ENCODE measurements at regions not wholly inside any gene's neighbourhood (a gene's known extent, or its start where the extent isn't known, plus 50 kb on each side); places are given as distances from the start of the nearest gene placed in this dataset.

DNA sequence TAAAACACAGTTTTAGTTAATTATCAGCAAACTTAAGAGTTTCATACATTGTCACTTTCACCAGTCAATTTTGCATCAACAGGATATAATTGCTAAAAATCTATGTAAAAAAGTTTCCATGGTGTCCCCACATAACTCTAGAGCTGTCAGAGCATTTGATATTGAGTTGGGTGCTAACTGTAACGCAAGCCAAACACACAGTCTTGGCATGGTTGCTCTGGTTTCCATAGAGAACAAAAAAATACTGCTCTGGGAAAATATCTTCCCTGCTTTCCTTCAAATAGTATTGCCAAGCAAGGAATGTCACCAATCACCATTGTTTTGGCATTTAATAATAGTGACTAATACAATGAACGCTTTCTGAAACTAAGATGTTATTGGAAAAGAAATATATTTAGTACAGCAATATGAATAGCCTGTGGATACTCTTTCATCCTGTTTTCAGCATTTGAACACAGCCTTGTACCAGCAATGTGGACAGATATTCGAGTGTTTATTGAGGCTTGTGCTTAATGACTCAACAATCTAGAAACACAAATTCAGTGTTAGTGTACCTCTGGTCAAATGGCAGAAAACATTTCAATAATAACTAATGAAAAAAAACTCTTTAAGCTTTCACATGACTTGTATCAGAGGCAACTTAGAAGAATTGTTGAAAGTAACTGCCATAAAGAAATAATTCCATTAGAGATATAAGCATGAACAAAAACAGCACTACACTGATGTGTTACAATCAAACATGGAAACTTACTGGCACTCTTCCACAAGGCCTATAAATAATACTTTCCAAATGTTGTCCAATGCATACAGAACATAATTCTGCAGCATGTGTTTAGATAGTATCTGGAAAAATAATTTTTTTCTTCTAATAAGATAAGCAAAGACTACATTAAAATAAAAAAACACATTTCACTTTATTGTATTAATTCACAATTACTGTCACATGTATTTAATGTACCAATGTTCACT lies 1469.5 kb upstream of the CELF2 start:
- no peaks in the 10 kb centered on the region for H3K4me1 ChIP-seq (replicated peaks)
- no peaks in the 10 kb centered on the region for H3K36me3 ChIP-seq
- intact Hi-C loops (cut with DNase I): no loop called here
- WGBS: 19% methylated on average over 3 of the region's 3 CpGs
- no peak overlapping the region for H3K4me3 ChIP-seq
- H3K27ac ChIP-seq: no peak overlapping the region
- H3K27me3 ChIP-seq (replicated peaks; ENCODE audit: insufficient read depth): no peaks in the 10 kb centered on the region
- no peak for DNase-seq (ENCODE audit: low spot score)
- no peaks in the 10 kb centered on the region for H3K9me3 ChIP-seq
- no peak for TF ChIP-seq POLR2AphosphoS5 (IDR thresholded peaks at IDR 0.05)
- TF ChIP-seq, protein P1, sequence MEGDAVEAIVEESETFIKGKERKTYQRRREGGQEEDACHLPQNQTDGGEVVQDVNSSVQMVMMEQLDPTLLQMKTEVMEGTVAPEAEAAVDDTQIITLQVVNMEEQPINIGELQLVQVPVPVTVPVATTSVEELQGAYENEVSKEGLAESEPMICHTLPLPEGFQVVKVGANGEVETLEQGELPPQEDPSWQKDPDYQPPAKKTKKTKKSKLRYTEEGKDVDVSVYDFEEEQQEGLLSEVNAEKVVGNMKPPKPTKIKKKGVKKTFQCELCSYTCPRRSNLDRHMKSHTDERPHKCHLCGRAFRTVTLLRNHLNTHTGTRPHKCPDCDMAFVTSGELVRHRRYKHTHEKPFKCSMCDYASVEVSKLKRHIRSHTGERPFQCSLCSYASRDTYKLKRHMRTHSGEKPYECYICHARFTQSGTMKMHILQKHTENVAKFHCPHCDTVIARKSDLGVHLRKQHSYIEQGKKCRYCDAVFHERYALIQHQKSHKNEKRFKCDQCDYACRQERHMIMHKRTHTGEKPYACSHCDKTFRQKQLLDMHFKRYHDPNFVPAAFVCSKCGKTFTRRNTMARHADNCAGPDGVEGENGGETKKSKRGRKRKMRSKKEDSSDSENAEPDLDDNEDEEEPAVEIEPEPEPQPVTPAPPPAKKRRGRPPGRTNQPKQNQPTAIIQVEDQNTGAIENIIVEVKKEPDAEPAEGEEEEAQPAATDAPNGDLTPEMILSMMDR (IDR thresholded peaks at IDR 0.05): no peak
- TF ChIP-seq POLR2A (IDR thresholded peaks at IDR 0.05): no peak

- no peaks in the 10 kb centered on the region for H3K9me3 ChIP-seq
- WGBS: 94% methylated on average over 2 of the region's 2 CpGs
- H3K4me3 ChIP-seq: no peak overlapping the region
- H3K27ac ChIP-seq: no peak overlapping the region
- DNase-seq (ENCODE audit: low spot score): no peak
- no peaks in the 10 kb centered on the region for H3K27me3 ChIP-seq (replicated peaks; ENCODE audit: insufficient read depth)
- intact Hi-C loops (cut with DNase I): no loop called here
- H3K4me1 ChIP-seq (replicated peaks): no peaks in the 10 kb centered on the region
- TF ChIP-seq, protein P1 (IDR thresholded peaks at IDR 0.05): no peak
- no peak for TF ChIP-seq POLR2AphosphoS5 (IDR thresholded peaks at IDR 0.05)
- no peak for TF ChIP-seq POLR2A (IDR thresholded peaks at IDR 0.05)
- H3K36me3 ChIP-seq: no peaks in the 10 kb centered on the region
Measured at GRCh38 chr10:9550810-9551209, 1466.9 kb upstream of the CELF2 start.

DNA sequence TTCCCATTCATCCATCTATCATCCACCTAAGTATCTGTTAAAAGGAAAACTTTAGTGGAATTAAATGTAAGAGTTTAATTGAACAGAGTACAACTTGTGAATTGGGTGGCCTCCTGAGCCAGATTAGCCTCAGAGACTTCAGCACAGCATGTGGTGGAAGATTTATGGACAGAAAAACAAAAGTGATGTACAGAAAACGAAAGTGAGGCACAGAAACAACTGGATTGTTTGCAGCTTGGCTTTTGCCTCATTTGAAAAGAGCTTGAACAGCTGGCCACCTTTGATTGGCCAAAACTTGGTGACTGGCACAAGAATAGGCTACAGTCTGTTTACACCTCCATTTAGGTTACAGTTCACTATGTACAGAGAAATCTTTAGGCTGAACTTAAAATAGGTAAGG lies 1463.4 kb upstream of the CELF2 start:
- H3K27ac ChIP-seq: no peak overlapping the region
- no peaks in the 10 kb centered on the region for H3K36me3 ChIP-seq
- no peaks in the 10 kb centered on the region for H3K9me3 ChIP-seq
- TF ChIP-seq POLR2A (IDR thresholded peaks at IDR 0.05) (no peak), POLR2AphosphoS5 (IDR thresholded peaks at IDR 0.05) (no peak)
- TF ChIP-seq, protein P1 (IDR thresholded peaks at IDR 0.05): no peak
- no peaks in the 10 kb centered on the region for H3K27me3 ChIP-seq (replicated peaks; ENCODE audit: insufficient read depth)
- H3K4me1 ChIP-seq (replicated peaks): no peaks in the 10 kb centered on the region
- WGBS: 22% methylated on average over 1 of the region's 1 CpG
- intact Hi-C loops (cut with DNase I): no loop called here
- DNase-seq (ENCODE audit: low spot score): no peak
- no peak overlapping the region for H3K4me3 ChIP-seq

GRCh38 chr10:9560976-9561375 lies 1456.7 kb upstream of the CELF2 start:
- Histone ChIP-seq H3K4me3 (no peak overlapping the region), H3K4me1 (replicated peaks) (no peaks in the 10 kb centered on the region), H3K27ac (no peak overlapping the region), H3K36me3 (no peaks in the 10 kb centered on the region), H3K27me3 (replicated peaks; ENCODE audit: insufficient read depth) (no peaks in the 10 kb centered on the region), H3K9me3 (no peaks in the 10 kb centered on the region)
- intact Hi-C loops (cut with DNase I): no loop called here
- TF ChIP-seq, protein P1 (IDR thresholded peaks at IDR 0.05): no peak
- TF ChIP-seq POLR2A (IDR thresholded peaks at IDR 0.05): no peak
- TF ChIP-seq POLR2AphosphoS5 (IDR thresholded peaks at IDR 0.05): no peak
- DNase-seq (ENCODE audit: low spot score): no peak
- WGBS: 46% methylated on average over 3 of the region's 3 CpGs
